ENCODE measurements at regions not wholly inside any gene's neighbourhood (a gene's known extent, or its start where the extent isn't known, plus 50 kb on each side); places are given as distances from the start of the nearest gene placed in this dataset.

DNA sequence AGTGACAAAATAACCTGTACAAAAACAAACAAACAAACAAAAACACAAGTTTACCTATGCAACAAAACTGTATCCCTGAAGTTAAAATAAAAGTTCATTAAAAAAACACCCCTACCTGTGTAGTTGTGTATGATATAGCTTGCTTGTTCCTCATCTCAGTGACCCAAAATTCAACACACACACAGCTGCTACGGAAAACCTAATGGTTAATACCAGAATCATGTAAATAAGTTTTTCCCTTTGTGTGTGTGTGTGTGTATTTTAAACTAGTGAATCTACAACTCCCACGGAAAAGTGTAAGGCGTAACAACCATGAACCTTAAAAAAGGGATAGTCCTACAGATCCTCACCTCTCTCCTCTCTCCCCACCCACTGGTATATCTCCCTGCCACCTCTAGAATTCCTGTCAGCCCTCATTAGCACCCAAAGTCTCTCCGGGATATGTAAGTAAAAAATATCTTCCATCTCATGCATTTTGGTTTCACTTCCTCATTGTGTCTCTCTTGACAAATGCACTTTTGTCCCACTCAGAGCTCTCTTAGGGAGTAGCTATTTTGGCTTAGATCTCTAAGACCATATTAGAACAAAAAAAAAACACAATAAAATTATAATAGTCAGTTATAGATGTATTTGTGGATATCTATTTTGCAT, 2236.5 kb downstream of the PCDH9 start:
- Mint-ChIP-seq H3K27ac (peak overlapping the region in 1 of 3 experiments; percentile 9; a peak in 1 of 7 replicates), H3K27me3 (ENCODE audit: low read depth) (no peaks in the 10 kb centered on the region)

More for the DNA sequence above, 2236.5 kb downstream of the PCDH9 start:
- Histone ChIP-seq H4K5ac (ENCODE audit: insufficient read length, low read depth, low read length) (no peak overlapping the region), H3K9me3 (ENCODE audit: control insufficient read depth, low read depth, low read length) (no peaks in the 10 kb centered on the region), H3K4ac (ENCODE audit: low read depth, low read length) (no peak overlapping the region), H3K79me1 (ENCODE audit: insufficient read depth, low read depth, low read length, poor library complexity, severe bottlenecking) (no peaks in the 10 kb centered on the region), H3K4me2 (ENCODE audit: insufficient read depth, insufficient read length, low read length) (no peak overlapping the region), H3K14ac (ENCODE audit: insufficient read depth, low read length) (no peak overlapping the region), H2AK5ac (ENCODE audit: insufficient read length, low read length) (no peak overlapping the region), H3K79me2 (ENCODE audit: insufficient read depth, low read length) (no peaks in the 10 kb centered on the region), H3K9ac (ENCODE audit: extremely low read depth, insufficient read length, low read length) (no peak overlapping the region), H3K27me3 (ENCODE audit: insufficient read depth, low read length) (no peaks in the 10 kb centered on the region), H3K23ac (ENCODE audit: insufficient read length, low read depth, low read length) (no peak overlapping the region), H3T11ph (ENCODE audit: low read length) (no peak overlapping the region), H3K4me1 (ENCODE audit: insufficient read depth, low read length) (no peaks in the 10 kb centered on the region), H3K18ac (ENCODE audit: insufficient read length, low read depth, low read length) (no peak overlapping the region), H4K20me1 (ENCODE audit: control insufficient read depth, insufficient read depth, insufficient read length) (no peaks in the 10 kb centered on the region), H3K27ac (ENCODE audit: insufficient read length, low read depth, low read length) (no peak overlapping the region), H3K23me2 (ENCODE audit: insufficient read length, low read depth, low read length, poor library complexity, severe bottlenecking) (no peaks in the 10 kb centered on the region), H2BK15ac (ENCODE audit: low read depth, low read length) (no peak overlapping the region), H2AFZ (ENCODE audit: low read length) (no peak overlapping the region), H4K8ac (replicated peaks; ENCODE audit: insufficient read length, low read depth, low read length) (no peak overlapping the region), H4K91ac (ENCODE audit: insufficient read length, low read depth, low read length) (no peak overlapping the region), H3K56ac (ENCODE audit: insufficient read length, low read depth, low read length) (no peak overlapping the region), H2BK12ac (ENCODE audit: insufficient read length, low read depth, low read length) (no peak overlapping the region), H2BK5ac (ENCODE audit: insufficient read length, low read length) (no peak overlapping the region), H2BK120ac (ENCODE audit: low read depth, low read length, poor library complexity, severe bottlenecking) (no peak overlapping the region), H2BK20ac (ENCODE audit: low read depth, low read length, poor library complexity, severe bottlenecking) (no peak overlapping the region)
- no CpG with 5 or more reads among the region's 4 CpGs for WGBS (ENCODE audit: extremely low coverage, insufficient read length, low lambda C conversion rate)
- H3K36me3 Mint-ChIP-seq (ENCODE audit: insufficient read depth in 1 of 3, low read depth in 3 of 3) = peaks cover 0 to 7% (median 3%) of the 10 kb centered on the region in 3 experiments; a peak in 1 of 7 replicates
- no peak for DNase-seq
- no peak overlapping the region for H3K4me3 Mint-ChIP-seq
- H3K9me3 Mint-ChIP-seq = no peaks in the 10 kb centered on the region
- peaks cover 0 to 4% of the 10 kb centered on the region in 2 experiments; a peak in 1 of 4 replicates for H3K4me1 Mint-ChIP-seq
- TF ChIP-seq, protein P1, sequence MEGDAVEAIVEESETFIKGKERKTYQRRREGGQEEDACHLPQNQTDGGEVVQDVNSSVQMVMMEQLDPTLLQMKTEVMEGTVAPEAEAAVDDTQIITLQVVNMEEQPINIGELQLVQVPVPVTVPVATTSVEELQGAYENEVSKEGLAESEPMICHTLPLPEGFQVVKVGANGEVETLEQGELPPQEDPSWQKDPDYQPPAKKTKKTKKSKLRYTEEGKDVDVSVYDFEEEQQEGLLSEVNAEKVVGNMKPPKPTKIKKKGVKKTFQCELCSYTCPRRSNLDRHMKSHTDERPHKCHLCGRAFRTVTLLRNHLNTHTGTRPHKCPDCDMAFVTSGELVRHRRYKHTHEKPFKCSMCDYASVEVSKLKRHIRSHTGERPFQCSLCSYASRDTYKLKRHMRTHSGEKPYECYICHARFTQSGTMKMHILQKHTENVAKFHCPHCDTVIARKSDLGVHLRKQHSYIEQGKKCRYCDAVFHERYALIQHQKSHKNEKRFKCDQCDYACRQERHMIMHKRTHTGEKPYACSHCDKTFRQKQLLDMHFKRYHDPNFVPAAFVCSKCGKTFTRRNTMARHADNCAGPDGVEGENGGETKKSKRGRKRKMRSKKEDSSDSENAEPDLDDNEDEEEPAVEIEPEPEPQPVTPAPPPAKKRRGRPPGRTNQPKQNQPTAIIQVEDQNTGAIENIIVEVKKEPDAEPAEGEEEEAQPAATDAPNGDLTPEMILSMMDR (conservative IDR thresholded peaks at IDR 0.05) = no peak
